SH-SY5Y (cell line): ENCODE measurements at regions not wholly inside any gene's neighbourhood (a gene's known extent, or its start where the extent isn't known, plus 50 kb on each side); places are given as distances from the start of the nearest gene placed in this dataset.

Experiments
- GATA2 ChIP-seq: IDR thresholded peaks from 2 replicates; pipeline ENCODE4 v1.6.1; 2011; ENCODE audit warnings: mild to moderate bottlenecking, low read depth, low read length
- GATA3 ChIP-seq: IDR thresholded peaks from 2 replicates; pipeline ENCODE4 v1.6.1; 2011; ENCODE audit warnings: low read depth, mild to moderate bottlenecking, low read length, moderate library complexity

DNA sequence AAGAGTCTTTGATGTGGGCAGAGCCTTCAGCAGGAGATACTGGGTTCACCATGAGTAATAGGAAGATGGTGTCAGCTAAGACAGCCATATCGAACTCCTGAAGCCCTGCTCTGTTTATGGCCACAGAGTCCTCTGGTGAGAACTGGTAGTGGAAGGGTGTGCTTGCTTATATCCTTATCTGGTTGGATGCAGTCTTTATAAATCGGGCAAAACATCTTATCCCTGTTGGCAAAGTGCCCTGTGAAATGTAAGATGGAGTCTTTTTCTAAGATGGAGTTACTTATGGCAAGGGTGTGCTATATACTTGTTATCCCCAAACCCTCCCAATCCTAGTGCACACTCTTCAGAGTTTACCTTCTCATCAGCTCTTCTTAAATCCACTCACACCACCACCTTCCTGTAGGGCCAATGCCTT, 190.8 kb upstream of the PARD3B start:
- TF ChIP-seq GATA3 (no peak), GATA2 (no peak)
